ENCODE measurements at regions not wholly inside any gene's neighbourhood (a gene's known extent, or its start where the extent isn't known, plus 50 kb on each side); places are given as distances from the start of the nearest gene placed in this dataset.

- no peak for DNase-seq (ENCODE audit: low read depth)
These were observed 184.2 kb downstream of the GLI2 start for GRCh38 chr2:120919771-120920453.

DNA sequence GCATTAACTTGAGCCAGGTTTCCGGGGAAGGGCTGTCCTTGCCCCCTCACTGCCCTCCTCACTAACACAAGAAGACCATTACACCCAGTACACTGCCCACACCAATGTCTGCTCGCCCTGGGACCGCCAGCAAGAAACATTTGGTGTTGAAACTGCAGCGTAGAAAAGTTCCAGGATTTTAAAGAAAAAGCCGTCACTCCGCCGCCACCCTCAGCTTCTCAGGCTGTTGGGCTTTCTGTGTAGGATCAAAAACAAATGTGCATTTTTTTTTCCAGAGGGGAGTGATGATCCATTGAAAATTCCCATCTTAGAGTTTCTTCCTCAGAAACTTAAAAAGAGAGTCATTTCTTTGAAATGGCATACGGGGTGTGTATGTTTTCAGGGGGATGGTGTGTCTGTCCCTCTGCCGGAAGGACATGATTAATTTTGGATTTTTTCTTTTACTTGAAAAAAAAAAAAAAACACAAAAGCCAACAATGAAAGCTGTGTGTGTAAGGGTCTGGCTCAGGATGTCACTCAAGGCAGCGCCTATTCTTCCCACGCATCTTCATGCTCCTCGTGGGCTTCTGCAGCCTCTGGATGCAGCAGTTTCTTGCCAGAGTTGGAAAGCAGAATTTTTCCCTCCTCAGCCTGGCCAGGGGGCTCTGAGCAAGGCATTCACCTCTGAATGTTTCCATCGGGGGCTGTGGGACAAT lies 184.9 kb downstream of the GLI2 start:
- DNase-seq (ENCODE audit: low read depth) = no peak

DNA sequence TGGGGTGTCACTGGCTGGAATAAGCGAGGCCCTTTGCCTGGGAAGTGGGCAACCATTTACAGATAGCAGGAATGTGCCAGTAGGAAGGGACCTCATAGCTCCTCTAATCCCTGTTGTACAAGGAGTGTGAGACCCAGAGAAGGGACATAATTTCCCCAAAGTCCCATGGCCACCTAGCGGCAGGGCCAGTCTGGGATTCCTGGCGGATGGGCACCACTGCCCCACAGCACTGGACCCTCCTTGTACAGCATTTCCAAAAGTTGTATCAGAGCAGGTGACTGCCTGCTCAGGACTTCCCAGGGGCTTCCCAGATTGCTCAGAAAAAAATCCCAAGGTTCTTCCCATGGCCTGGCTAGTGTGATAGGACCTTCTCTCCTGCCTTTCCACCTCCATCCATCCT lies 185.8 kb downstream of the GLI2 start:
- DNase-seq (ENCODE audit: low read depth) = no peak

DNA sequence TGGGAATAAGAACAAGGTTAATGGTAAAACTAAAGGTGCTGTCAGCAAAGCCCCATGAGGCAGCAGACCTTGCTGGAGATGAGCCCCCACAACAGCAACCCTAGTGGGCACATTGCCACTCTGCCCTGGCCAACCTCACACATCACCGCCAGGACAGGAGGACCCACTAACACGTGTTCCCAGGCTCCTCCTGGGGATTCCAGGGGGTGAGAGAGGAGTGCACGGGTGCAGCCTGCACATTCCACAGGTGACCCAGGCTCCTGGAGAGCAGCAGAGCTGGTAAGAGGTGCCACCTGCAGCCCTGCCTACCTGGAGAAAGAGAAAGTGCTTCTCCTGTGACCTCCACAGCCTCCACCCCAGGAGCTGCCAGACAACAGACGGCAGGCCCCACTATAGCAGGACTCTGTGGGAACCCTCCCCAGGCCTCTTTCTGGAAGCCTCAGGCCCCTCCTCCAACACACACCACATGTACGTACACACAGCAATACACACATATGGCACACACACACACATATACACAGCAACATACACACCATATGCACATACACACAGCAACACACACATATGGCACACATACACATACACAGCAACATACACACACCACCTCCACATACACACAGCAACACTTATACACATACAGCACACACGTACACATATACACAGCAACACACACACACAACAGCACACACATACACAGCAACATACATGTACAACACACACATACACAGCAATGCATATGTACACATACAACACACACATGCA lies 187.1 kb downstream of the GLI2 start:
- no peak for DNase-seq (ENCODE audit: low read depth)

GRCh38 chr2:120923426-120923825 lies 187.8 kb downstream of the GLI2 start:
- no peak for DNase-seq (ENCODE audit: low read depth)

DNA sequence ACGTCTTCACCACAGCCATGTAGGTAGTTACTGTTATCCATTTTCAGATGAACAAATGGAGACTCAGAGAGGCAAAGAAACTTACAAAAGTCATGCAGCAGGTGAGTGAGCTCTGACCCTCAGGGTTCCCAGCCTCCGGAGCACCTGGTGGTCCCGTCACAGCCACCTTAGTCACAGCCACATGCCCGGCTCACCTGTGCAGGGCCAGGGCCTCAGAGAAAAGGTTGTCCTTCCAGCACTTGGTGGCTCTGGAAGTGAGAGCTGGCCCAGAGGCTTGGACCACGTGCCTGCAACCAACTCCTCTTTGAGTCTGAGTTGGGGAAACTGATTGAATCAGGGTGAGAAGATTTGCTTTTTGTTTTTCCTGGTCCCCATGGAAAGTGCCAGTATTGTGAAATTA lies 189.3 kb downstream of the GLI2 start:
- DNase-seq (ENCODE audit: low read depth) = no peak

DNA sequence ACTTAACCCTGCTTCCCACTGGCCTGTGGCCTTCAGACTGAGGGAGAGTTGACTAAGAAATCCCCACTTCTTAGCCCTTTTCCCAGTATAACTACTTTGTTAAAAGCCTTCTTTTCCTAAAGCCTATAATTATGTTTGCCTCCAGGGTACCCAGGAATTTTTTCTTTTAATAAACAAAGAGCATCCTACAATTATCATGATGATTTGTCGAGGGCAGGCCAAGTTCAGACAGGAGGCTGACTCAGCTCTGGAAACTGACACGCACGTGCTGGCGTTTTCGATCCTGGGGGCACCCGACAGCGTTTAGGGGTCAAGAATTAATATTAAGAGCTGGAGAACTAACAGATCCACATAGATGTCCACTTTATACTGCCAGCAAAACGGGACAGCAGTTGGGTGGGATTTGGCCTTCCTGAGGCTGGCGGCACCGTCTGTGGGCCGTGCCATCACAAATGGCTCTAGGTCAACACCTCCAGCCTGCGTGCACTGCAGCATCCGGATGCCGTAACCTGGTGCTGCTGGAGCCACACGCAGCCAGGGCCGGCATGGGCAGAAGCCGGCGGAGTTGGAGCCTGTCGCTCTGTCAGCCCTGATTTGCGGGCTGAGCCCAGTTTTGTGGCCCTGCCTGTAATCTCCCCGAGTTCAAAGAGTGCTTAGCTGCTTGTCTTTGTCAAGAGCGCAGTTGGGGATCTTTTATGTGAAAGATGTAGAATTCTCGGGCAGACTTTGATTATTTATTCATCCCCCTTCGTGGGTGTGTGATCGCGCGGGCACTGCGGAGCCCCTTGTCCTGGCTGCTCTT lies 191.0 kb downstream of the GLI2 start:
- DNase-seq (ENCODE audit: low read depth) = no peak

DNA sequence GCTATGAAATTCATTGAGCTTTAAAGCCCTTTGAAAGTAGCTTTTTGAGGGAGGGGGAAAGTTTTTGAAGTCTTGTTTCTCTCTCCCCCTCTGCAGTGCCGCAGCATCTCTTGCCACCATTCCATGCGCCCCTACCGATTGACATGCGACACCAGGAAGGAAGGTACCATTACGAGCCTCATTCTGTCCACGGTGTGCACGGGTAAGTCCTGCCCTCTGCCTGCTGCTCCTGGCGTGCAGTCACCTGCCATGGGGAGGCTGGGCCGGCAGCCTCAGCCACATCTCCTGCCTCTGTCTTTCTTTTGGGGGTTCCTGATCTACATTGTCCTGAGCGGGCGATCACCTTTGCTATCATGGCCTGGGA lies 191.6 kb downstream of the GLI2 start:
- DNase-seq (ENCODE audit: low read depth) = no peak

GRCh38 chr2:120929829-120930228 lies 194.2 kb downstream of the GLI2 start:
- no peak for DNase-seq (ENCODE audit: low read depth)

DNA sequence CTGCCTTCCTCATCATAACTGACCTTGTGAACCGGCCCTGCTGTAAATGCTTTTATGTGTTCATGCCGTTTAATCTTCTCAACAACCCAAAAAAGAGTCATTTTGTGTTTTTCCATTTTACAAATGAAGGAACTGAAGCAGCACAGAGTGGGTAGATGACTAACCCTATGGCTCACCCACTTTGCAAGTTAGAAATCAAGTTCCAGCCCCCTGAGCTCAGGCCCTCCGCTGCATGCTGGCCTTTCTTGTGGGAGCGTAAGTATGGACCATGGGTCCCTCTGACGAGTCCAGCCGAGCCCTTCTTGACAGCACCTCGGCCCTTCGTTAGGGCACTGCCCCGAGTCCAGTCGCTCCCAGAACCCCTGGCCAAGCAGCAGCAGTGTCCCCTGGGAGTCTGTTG lies 194.6 kb downstream of the GLI2 start:
- no peak for DNase-seq (ENCODE audit: low read depth)

DNA sequence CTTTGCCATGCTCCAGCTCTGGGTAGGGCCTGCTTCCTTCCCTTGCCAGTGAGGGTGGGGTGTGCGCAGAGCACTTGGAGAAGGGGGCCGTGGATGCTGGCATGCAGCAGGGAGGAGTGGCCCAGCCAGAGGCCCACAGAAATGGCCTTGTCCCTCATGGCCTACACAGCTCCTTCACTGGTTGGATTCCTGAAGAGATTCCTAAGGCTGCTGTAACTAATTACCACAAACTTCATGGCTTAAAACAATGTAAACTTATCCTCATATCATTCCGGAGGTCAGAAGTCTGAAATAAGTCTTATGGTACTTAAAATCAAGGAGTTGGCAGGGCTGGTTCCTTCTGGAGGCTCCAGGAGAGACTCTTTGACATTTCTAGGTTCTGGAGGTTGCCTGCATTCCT lies 195.2 kb downstream of the GLI2 start:
- no peak for DNase-seq (ENCODE audit: low read depth)

DNA sequence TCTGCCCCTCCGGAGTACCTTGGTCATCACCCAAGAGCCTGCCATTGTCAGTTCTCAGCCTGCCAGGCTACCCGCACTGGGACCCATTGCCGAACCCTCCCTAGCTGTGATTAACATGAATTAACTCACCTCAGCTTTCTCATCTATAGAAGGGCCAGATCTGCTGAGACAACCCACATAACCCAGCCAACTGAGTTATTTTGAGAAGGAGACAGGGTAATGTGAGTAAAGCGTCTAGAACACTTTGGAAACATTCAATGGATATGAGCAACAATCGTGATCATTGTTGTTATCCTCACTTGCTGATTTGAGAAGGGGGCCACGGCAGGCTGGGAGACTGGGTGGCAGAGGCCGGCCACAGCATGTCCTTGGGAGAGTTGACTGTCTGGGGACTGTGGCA lies 196.8 kb downstream of the GLI2 start:
- no peak for DNase-seq (ENCODE audit: low read depth)

- no peak for DNase-seq (ENCODE audit: low read depth)
These were observed 197.2 kb downstream of the GLI2 start for GRCh38 chr2:120932881-120933280.

- DNase-seq (ENCODE audit: low read depth) = no peak
These were observed 198.3 kb downstream of the GLI2 start for GRCh38 chr2:120933693-120934573.

DNA sequence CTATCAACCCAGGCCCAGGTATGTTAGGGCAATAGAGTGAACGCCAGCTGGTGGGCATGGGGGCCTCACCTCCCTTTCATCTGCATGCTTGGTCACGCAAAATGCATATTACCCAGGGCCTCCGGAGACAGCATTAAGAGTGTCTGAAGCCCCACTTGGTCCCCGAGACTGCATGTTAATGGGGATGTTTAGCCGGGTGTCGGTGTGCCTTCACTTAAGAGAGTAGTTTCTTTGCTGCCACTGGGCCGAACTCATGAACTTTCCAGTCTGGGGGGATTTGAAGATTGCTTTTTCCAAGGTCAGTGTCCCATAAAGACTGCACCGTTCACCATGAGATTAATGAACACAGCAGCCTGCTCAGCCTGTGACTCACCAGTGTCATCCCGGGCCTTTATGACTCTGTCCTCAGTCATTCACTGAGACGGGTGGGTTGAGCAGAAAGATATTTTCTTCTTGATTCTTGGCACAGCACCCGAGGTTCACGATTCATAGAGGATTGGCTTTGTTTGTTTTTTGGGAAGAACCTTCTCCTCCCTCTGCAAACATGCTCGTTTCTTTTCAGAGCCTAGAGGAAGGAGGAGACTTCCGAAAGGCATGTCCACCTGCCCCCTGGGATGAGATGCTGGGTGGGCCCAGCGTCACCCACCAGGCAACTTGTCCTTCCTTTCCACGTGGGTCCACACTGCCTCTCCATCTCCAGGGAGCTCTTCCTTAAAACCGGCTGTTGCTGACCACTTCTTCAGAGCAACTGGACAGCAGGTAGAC lies 199.1 kb downstream of the GLI2 start:
- peak; percentile 63 for DNase-seq (ENCODE audit: low read depth)

DNA sequence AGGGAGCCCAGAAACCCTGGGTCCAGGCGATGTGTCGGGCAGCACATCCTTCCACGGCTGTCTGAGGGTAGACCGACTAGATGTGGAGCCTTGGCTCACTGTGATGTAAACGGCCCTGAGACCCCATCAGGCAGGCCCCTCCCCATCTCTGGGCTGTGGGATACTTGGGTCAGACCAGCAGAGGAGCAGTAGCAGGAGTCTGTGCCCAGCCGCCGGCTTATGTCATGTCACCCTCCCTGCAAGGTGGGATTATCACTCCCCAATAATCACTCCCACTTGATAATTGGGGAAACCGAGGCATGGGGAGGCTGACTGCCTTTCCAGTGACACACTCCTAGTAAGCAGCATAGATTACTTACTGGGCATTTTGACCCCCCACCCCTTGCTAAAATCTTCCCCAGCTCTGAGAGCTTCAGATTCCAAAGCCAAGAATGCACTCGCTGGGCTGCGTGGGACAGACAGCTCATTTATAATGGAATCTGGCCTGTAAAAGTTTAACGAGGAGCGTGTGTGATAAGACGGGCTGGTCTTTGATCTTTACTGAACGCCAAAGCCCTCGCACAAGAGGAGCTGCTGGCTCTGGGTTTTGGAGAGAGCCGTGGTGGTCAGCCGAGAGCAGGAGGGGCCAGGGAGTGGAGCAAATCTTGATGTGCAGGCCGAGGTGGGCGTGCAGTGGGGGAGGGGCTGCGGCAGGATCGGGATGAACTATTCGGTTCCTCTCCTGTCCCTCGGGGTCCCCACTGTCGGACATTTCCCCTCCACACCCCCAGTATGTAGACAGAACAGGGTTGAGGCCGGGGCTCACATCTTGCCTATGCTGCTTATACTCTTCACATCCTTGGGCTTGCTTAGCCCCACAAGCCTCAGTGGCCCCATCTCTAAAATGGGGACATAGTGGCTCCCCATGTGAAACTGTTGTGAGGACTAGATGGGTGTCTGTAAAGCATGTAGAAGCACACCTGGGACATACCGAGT lies 200.0 kb downstream of the GLI2 start:
- peak; percentile 58 for DNase-seq (ENCODE audit: low read depth)

DNA sequence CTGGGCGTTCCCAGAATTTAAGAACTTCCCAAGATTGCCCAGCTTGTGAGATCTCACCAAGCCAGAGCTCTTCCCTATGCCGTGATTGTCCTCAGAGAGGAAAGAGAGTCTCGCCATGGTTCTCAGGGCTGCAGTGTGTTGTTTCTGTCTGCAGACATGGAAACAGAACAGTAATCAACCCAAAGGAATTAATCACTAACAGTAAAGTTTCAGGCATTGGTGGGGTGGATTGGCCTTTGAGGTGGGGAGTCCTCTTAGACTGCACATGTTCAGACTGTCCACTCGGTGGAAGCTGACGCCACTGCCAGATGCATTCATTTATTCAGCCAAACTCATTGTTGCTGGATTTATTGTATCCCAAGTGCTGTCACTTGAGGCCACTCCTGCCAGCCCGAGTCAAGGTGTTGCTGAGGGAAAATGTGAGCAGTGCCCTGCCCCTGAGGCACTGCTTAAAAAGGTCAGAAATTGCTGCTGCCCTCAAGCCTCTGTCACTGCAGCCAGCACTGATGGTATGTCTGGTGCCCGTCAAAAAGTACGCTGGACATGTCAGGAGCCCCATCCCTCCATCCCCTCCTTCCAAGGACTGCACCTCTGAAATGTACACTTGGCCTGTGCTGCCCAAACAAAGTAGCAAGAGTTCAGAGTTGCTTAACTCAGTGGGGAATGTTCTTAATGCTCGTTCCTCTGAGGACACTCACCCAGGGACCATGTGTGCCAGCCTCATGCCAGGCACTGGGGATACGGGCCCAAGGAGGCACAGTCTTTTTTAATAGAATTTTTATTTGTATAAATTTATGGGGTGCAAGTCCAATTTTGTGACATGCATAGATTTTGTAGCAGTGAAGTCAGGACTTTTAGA lies 201.0 kb downstream of the GLI2 start:
- no peak for DNase-seq (ENCODE audit: low read depth)

DNA sequence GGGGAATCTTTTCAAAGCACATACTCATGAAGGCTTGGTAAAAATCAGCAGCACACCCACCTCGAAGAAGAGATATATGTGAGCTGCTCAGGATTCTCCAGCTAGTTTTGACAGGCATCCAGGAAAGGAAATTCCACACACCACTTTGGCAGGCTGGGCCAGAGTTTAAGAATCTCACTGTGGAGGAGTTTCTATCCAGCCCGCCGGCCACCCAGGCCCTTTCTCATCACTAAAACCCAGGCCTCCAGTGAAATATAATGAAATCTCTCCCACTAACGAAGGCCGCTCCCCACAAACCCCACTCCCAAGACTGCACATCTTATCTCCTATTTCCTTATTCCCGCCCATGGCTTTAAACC lies 202.0 kb downstream of the GLI2 start:
- DNase-seq (ENCODE audit: low read depth) = no peak

Measured in non-pigmented ciliary epithelial cell (primary cell).